KBM-7 (cell line): ENCODE measurements at regions not wholly inside any gene's neighbourhood (a gene's known extent, or its start where the extent isn't known, plus 50 kb on each side); places are given as distances from the start of the nearest gene placed in this dataset.

Source experiments
- DNase-seq: peaks from one replicate; pipeline ENCODE4 v3.0.0-alpha.2; 2015
- in situ Hi-C: fragments of 300-500 bp; cut with MboI; formaldehyde crosslinking; loops from 2 replicates; pipeline ENCODE4 v1.14.3; 2020; ENCODE audit warnings: low sequenced_read_pairs, low pct_unique_long_range_greater_than_20kb, mixed read lengths

- in situ Hi-C loops, result no loop called here
- DNase-seq, result no peak
Measured at GRCh38 chr2:76478266-76479035, 767.7 kb upstream of the GCFC2 start.

DNA sequence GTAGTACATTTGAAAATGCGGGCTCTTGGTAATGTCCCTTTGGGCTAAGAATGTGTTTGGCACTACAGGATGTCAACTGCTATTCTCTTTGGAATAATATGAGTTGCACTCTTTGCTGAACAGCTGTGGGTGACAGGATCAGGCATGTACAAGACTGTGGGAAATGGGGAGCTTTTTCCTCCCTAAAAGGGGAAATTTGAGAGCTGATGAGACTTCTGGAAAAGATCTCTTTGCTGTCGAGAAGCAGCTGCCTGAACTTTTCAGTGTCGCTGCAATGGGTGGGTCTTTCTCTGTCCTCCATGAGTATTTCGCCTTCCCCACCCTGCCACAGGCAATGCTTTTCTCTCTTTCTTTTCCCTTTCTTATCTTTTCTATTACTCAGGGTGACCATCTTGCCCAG, 762.2 kb upstream of the GCFC2 start:
- DNase-seq, result no peak
- in situ Hi-C loops, result no loop called here

GRCh38 chr2:76469066-76469465, 758.4 kb upstream of the GCFC2 start:
- DNase-seq, result no peak
- in situ Hi-C loops, result no loop called here

GRCh38 chr2:76467326-76467725, 756.6 kb upstream of the GCFC2 start:
- in situ Hi-C loops, result no loop called here
- no peak for DNase-seq

GRCh38 chr2:76464310-76464709, 753.6 kb upstream of the GCFC2 start:
- DNase-seq, result no peak
- in situ Hi-C loops, result no loop called here

DNA sequence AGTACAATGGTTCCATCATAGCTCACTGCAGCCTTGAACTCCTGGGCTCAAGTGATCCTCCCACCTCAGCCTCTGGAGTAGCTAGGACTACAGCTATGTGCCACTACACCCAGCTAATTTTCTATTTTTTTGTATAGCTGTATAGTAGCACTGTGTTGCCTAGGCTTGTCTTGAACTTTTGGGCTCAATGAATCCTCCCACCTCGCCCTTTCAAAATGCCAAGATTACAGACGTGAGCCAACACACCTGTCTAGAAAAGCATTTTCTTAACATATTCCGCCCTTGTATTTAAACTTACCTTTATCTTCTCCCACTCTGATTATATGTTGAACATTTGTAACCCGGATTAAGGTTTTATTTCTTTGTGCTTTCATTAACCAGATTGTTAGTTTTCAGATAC, 750.7 kb upstream of the GCFC2 start:
- no peak for DNase-seq
- in situ Hi-C loops, result no loop called here

DNA sequence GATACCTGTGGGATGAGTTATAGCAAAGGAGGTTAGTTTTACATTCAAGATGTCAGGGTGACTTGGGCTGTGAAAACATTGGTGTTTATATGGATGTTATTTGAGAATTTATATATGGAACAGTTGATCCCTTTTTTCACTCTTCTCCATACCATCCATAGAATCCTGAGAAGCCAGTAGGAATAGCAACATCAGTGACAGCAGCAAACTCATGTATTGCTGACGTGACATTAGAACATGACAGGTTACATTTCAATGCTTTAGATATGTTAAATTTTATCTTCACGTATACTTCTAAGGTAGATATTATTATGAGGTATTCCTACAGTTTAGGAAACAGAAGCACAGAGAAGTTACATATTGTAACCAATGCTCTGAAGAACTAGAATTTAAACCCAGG, 745.2 kb upstream of the GCFC2 start:
- in situ Hi-C loops, result no loop called here
- DNase-seq, result no peak

DNA sequence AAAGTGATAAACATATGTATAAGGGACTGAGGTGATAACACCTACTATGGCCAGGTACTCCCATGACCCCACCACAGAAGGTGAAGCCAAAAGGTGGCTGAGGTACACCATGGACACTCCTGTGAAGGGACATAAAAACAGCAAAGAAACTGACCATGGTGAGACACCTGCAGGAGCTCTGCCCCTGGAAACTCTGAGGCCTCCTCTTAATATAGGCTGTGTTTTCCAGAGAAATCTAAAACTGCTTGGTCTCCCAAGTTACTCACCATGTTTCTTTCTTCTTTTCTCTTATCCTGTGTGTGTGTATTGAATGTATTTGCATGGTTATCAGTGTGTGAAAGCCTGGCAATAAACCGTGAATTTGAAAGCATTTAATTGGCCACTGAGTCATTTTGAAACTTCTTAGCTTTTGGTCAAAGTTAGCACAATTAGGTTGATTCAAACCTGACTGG, 739.3 kb upstream of the GCFC2 start:
- DNase-seq, result no peak
- in situ Hi-C loops, result no loop called here

- in situ Hi-C loops, result no loop called here
- DNase-seq, result no peak
Measured at GRCh38 chr2:76448956-76449355, 738.2 kb upstream of the GCFC2 start.

- in situ Hi-C loops, result no loop called here
- no peak for DNase-seq
Measured at GRCh38 chr2:76447294-76447693, 736.6 kb upstream of the GCFC2 start.

GRCh38 chr2:76446872-76447271, 736.2 kb upstream of the GCFC2 start:
- in situ Hi-C loops, result no loop called here
- no peak for DNase-seq

DNA sequence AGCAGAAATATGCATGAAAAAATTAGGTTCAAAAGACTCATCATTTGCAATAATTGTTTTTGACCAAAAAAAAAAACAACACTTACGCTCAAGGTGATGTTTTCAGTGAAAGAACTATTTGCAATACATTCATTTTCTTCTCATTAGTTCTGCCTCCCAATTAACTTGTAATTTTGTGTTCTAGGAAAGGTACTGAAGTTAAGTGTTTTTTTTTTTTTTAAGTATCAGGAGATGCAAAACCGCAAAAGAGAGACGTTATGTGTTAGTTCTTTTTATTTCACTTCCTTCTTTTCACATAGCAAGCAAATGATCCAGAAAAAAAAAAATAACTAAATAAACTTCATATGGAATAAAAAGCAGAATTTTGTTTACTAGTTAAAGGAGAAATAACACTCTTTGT, 735.2 kb upstream of the GCFC2 start:
- no peak for DNase-seq

GRCh38 chr2:76444732-76445131, 734.0 kb upstream of the GCFC2 start:
- DNase-seq, result no peak
- in situ Hi-C loops, result no loop called here

More for the DNA sequence above, 735.2 kb upstream of the GCFC2 start:
- in situ Hi-C loops, result no loop called here

- in situ Hi-C loops, result no loop called here
- no peak for DNase-seq
Measured at GRCh38 chr2:76437564-76437963, 726.8 kb upstream of the GCFC2 start.

DNA sequence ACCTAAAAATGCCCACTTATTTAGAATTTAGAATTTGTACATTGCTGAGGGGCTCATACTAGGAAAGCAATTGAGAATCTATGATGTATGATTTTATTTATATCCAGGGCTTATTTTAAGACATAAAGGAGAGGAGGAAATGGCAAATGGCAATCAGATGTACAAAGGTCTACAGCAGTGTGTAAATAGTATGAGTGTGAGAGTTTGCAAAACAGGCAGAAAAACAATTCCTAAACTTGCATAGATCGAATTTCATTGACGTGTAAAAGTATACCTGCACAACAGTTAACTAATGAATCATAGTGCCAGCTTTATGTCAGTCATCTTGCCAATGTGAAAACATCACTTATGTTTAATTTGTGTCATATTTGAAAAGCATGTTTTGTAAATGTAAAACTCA, 718.7 kb upstream of the GCFC2 start:
- no peak for DNase-seq
- in situ Hi-C loops, result no loop called here

- in situ Hi-C loops, result no loop called here
- no peak for DNase-seq
Measured at GRCh38 chr2:76427452-76427851, 716.7 kb upstream of the GCFC2 start.

DNA sequence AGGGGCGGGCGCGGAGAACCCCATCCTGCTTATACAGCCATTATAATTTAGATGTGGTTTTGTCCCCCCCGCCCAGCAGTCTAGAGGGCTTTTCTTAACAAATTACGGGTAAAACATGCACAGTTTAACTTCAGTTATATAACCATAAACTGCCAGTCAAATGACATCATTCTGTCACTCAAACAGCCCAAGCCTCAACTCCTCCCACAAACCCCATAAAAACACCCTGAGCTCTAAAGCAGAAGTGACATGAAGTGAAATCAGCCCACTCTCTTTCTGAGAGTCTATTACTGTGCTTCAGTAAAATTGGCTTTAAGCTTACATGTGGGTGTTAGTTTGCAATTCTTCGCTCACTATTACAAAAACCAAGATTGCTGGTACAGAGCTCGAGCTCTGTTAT, 705.1 kb upstream of the GCFC2 start:
- in situ Hi-C loops, result no loop called here
- DNase-seq, result peak; percentile 11

- no peak for DNase-seq
- in situ Hi-C loops, result no loop called here
Measured at GRCh38 chr2:76413436-76413835, 702.7 kb upstream of the GCFC2 start.

- in situ Hi-C loops, result no loop called here
- no peak for DNase-seq
Measured at GRCh38 chr2:76406134-76406855, 695.6 kb upstream of the GCFC2 start.

DNA sequence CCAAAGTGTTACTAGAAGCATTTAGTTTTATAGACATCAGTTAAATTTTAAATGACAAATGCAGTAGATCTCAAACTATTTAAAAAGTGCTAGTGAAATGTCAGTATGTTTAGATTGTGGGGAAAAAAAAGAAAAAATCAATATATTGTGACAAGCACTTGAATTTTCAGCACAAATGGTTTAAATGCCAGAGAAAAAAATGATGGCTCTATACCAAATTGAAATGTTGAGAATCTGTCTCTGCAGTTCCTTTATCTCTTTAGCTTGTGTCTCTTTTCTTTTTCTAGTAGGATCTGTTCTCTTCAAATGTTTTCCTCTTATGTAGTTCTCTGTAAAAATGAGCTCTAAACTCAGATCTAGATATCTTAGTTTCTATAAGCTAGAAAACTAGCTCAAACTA, 682.6 kb upstream of the GCFC2 start:
- in situ Hi-C loops, result no loop called here
- DNase-seq, result no peak

- DNase-seq, result no peak
- in situ Hi-C loops, result no loop called here
Measured at GRCh38 chr2:76391678-76392077, 681.0 kb upstream of the GCFC2 start.
